ENCODE measurements at regions not wholly inside any gene's neighbourhood (a gene's known extent, or its start where the extent isn't known, plus 50 kb on each side); places are given as distances from the start of the nearest gene placed in this dataset.
"Not testable (repeated sequence)": the region's sequence is repeated elsewhere in the genome, so short reads cannot be mapped to it uniquely, and the experiment has no call there.

DNA sequence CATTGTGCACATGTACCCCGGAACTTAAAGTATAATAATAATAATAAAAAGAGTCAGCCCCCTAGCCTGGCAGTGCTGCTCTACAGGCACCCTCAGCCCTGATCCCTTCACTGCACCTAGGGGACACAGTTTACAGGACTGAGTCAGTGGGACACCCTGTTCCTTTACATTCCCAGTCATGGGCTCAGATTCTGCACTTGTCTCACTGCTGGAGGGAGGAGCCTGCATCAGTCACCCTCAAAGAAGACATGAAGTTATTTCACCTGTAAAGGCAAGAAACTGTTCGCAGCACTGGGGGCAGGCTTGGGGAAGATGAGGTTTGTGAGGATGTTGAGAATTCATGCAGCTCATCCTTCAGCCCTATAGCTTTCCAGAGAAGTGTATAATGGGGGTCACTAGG, 50.7 kb upstream of the VPREB1 start:
- no peak for DNase-seq (ENCODE audit: low read depth in 2 of 2, low spot score in 1 of 2)

DNA sequence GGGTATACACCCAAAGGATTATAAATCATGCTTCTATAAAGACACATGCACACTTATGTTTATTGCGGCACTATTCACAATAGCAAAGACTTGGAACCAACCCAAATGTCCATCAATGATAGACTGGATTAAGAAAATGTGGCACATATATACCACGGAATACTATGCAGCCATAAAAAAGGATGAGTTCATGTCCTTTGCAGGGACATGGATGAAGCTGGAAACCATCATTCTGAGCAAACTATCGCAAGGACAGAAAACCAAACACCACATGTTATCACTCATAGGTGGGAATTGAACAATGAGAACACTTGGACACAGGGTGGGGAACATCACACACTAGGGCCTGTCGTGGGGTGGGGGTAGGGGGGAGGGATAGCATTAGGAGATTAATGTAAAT, 51.1 kb upstream of the VPREB1 start:
- not testable (repeated sequence) for DNase-seq (ENCODE audit: low read depth in 2 of 2, low spot score in 1 of 2)

DNA sequence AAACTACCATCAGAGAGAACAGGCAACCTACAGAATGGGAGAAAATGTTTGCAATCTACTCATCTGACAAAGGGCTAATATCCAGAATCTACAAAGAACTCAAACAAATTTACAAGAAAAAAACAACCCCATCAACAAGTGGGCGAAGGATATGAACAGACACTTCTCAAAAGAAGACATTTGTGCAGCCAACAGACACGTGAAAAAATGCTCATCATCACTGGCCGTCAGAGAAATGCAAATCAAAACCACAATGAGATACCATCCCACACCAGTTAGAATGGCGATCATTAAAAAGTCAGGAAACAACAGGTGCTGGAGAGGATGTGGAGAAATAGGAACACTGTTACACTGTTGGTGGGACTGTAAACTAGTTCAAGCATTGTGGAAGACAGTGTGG, 51.6 kb upstream of the VPREB1 start:
- not testable (repeated sequence) for DNase-seq (ENCODE audit: low read depth in 2 of 2, low spot score in 1 of 2)

DNA sequence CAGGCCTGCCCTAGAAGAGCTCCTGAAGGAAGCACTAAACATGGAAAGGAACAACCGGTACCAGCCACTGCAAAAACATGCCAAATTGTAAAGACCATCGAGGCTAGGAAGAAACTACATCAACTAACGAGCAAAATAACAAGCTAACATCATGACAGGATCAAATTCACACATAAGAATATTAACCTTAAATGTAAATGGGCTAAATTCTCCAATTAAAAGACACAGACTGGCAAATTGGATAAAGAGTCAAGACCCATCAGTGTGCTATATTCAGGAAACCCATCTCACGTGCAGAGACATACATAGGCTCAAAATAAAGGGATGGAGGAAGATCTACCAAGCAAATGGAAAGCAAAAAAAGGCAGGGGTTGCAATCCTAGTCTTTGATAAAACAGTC, 54.8 kb upstream of the VPREB1 start:
- DNase-seq (ENCODE audit: low read depth in 2 of 2, low spot score in 1 of 2) = not testable (repeated sequence)

DNA sequence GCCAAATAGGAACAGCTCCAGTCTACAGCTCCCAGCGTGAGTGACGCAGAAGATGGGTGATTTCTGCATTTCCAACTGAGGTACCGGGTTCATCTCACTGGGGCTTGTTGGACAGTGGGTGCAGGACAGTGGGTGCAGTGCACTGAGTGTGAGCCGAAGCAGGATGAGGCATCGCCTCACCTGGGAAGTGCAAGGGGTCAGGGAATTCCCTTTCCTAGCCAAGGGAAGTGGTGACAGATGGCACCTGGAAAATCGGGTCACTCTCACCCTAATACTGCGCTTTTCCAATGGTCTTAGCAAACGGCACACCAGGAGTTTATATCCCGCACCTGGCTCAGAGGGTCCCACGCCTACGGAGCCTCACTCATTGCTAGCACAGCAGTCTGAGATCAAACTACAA, 56.7 kb upstream of the VPREB1 start:
- not testable (repeated sequence) for DNase-seq (ENCODE audit: low read depth in 2 of 2, low spot score in 1 of 2)

DNA sequence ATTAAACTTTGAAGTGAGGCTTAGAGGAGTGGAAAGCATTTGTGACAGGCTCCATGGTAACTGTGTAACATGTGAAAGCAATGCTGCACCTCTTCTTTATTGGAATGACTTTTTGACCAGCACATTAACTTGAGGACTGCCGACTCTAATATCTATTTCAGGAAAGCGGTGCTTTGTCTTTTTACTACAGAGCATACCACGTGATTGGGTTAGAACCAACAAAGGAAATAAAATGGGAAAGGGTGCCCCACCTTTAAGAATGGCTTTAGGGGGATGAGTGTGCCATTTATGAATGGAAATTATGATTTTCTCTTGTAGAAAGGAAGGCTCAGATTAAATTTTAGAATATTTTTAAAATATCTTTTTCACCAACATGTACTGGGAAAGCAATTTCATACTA, 57.3 kb upstream of the VPREB1 start:
- DNase-seq (ENCODE audit: low read depth in 2 of 2, low spot score in 1 of 2) = no peak

DNA sequence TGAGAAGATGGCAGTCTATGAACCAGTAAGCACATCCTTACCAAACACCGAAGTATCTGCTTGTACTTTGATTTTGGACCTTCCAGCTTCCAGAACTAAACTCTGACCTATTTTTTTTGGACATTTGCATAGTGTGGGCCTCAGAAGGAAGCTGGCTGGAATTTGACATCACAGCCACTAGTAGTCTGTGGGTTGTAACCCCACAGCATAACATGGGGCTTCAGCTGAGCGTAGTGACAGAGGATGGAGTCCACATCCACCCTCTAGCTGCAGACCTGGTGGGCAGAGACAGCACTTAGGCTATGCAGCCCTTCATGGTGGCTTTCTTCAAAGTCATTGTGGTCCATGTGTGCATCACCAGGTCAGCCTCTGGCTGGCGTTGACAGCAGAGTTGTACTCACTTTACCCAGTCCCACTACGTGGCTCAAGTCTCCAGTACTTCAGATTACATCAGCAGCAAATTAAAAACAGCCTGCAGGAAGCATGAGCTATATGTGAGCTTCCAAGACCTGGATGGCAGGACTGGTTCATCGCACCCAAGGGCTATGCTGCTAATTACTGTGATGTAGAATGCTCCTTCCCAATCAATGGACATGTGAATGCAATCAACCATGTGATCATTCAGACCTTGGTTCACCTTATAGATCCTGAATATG, 58.6 kb upstream of the VPREB1 start:
- no peak for DNase-seq (ENCODE audit: low read depth in 2 of 2, low spot score in 1 of 2)

DNA sequence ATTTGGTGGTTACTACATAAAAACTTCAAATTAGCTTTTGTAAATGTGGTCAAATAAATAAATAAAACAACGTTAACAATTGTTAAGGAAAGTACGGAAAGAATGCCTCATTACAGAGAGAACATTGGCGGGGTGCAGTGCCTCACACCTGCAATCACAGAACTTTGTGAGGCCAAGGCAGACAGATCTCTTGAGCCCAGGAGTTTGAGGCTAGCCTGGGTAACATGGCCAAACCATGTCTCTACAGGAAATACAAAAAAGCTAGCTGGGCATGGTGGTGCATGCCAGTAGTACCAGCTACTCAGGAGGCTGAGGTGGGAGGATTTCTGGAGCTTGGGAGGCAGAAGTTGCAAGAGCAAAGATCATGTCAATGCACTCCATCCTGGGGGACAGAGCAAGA, 59.4 kb upstream of the VPREB1 start:
- DNase-seq (ENCODE audit: low read depth in 2 of 2, low spot score in 1 of 2) = no peak

DNA sequence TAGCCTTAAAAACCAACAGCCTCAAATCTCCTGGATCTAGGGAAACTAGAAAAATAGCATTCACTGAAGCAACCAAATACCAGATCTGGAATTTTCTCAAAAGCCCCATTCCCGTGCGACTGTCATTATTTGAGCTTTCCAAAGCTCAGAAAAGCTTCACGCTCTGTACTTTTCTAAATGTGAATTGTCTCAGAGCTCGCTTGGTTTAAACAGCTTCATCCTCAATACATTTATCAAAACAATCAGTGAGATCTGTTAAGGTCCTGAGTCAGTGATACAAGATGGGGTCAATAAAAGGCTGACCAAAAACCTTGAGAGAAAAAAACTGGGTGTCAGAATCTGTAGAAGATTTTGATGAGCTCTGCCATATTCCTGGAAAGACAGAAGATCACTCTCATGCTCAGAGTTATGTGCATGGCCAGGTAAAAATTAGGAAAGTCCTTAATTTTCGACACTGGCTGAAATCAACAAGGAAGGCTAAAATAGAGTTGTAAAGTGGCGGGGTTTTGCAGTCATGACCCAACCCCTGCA, 60.2 kb upstream of the VPREB1 start:
- no peak for DNase-seq (ENCODE audit: low read depth in 2 of 2, low spot score in 1 of 2)

DNA sequence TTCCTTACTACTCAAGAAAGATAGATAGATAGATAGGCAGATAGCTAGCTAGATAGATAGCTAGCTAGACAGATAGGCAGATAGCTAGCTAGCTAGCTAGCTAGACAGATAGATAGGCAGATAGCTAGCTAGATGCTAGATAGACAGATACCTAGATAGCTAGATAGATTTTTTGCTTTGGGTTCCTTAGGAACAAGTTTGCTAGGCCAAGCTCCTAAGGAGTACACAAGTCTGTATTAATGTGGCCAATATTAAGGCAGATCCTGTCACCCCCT, 61.7 kb upstream of the VPREB1 start:
- no peak for DNase-seq (ENCODE audit: low read depth in 2 of 2, low spot score in 1 of 2)

DNA sequence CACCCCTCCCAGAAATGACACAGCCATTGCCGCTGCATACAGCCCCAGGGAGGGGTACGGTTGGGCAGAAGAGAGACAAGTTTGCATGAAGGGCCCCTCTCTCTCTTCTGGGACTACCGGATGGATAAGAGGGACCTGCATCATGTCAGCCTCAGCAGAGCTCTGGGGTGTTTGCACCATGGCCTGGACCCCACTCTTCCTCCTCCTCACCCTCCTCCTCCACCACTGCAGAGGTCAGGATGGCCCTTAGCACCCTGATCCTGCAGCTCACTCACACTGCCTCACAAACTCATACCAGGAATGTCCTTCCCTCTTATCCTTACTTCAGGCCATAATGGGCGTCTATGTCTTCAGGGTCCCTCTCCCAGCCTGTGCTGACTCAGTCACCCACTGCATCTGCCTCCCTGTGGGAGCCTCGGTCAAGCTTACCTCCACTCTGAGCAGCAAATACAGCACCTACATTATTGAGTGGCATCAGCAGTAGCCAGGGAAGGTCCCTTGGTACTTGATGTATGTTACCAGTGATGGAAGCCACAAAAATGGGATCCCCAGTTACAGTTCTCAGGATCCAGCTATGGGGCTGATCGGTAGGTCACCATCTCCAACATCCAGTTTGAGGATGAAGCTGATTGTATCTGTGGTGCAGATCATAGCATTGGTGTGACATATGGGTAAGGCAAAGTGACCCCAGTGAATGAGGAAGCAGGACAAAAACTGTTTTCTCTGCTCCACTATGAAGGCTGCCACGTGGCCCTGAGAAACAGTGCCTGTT, 62.2 kb upstream of the VPREB1 start:
- no peak for DNase-seq (ENCODE audit: low read depth in 2 of 2, low spot score in 1 of 2)

DNA sequence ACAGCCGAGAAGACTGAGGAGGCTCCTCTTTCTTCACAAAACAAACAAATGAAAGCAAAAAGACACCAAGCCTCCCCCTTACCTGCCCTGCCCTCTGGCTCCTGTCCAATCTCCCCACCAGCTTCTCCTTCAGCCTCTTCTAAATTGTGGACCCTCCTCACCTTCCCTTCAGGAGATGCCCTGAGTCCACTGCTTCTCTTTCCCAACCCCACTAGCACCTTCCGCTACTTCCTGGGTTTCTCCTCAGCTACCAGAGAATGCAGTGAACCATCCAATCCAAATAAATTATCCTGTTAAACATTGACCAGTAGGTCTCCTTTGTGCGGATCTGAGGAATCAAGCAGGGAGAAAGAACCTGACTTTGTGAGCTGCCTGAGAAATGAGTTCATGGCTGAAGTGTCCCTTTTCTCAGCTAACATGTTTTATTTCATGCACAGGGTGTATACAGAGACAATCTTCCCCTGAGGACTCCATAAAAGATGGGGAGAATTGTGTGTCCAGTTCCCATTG, 63.2 kb upstream of the VPREB1 start:
- no peak for DNase-seq (ENCODE audit: low read depth in 2 of 2, low spot score in 1 of 2)

DNA sequence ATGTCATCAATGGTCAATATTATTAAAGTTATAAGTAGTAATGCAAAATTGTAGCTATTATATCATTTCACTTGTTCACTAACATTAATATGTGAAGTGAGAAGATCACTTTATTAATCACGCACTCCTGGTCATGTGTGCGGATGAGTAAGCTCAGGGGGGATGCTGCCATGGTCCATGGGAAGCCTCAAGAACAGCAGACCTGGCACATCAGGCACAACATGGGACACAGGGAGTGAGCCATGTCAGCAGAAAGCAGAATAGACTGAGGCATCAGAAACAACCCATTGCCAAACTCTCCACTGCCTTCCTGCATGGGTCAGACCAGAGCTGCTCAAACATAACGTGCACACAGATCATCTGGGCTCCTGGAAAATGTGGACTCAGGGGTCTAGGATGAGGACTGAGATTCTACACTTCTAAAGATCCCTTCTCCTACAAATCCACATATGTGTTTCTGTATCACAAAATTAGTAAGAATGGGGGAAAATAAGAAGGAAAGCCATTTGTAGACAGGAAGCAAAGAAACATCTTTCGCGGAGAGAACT, 63.8 kb upstream of the VPREB1 start:
- DNase-seq (ENCODE audit: low read depth in 2 of 2, low spot score in 1 of 2) = no peak

DNA sequence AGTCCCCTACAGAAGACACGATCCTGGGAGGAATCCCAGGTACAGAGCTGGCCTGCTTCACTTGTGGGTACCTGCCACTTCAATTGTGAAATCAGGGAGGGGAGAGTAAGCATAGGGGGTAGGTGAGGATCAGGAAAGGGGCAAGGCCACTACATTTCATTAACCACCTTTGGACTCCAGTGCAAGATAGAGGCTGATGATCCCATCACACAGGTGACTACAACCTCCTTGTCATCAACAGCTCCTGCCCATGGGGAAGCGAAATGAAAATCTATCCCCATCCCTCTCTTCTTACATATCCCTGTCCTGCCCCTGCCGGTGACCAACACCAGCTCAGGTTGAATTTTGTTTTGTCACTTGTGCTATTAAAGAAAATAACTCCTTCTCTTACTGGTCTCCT, 64.7 kb upstream of the VPREB1 start:
- no peak for DNase-seq (ENCODE audit: low read depth in 2 of 2, low spot score in 1 of 2)

DNA sequence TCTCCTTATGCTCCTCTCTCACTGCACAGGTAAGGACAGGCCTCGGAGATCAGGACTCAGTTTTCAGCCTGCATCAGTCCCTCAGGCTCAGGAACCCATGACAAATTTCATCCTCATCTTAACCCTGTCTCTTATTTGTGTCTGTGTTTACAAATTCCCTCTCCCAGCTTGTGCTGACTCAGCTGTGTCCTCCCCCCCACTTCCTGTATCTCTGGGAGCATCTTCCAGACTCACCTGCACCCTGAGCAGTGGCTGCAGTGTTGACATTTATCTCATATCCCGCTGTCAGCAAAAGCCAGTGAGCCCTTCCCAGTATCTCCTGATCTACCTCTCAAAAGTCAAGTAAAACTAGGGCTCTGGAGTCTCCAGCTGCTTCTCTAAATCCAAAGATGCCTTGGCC, 65.6 kb upstream of the VPREB1 start:
- no peak for DNase-seq (ENCODE audit: low read depth in 2 of 2, low spot score in 1 of 2)

DNA sequence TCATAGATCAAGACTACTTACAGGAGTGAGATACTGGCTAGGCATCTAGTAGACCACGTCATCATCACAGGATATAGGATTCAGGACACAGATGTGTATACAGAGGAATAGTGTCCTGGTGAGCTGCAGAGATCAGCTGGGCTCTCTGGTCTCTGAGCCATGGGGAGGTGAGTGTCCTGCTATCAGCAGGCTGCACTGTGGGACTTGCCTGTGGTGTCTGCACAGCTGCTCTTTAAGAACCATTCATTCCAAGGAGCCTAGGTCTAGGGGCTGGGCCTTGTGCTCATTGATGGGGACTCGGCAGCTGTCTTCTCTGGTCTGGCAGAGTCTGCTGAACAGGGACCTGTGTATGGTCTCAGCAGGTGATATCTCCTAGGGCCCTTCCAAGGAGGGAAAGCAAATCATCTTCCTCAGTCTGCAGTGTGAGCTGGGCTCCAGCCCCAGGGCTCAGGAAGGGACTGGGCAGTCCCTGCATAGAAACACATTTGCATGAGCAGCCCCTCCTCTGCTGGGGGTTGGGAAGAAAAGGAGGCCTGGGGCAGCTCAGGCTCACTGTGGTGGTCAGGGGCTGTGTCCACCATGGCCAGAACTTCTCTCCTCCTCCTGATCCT, 66.1 kb upstream of the VPREB1 start:
- DNase-seq (ENCODE audit: low read depth in 2 of 2, low spot score in 1 of 2) = no peak

DNA sequence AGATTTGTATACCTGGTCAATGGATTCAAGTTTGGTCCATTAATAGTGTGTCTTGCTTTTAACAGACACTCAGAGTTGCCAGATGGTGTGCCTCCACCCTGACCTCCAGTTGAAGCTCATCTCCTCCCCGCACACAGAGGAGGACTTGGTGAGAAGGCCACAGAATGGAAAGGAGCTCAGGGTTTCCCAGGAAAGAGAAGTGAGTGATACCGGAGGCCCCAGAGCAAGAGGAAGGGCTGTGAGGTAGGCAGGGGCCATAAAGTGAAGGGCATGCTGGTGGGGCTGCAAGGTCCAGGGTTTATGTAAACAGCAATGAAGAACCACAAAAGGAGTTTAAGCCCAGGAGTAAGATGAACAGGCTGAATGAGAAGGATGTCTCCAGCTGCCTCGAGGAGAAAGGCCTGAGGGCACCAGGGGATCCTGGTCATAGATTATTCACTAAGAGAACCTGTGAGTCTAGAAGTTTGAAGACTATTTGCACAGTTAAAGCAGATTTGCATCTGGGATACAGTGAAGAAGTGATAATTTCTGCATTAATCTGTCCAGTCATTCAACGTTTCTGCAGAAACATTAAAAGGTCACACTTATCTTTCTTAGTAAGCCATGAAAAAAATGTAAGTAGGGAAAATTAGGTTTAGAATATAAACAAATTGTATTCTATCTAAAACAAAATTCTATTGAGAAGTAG, 67.5 kb upstream of the VPREB1 start:
- DNase-seq (ENCODE audit: low read depth in 2 of 2, low spot score in 1 of 2) = no peak

DNA sequence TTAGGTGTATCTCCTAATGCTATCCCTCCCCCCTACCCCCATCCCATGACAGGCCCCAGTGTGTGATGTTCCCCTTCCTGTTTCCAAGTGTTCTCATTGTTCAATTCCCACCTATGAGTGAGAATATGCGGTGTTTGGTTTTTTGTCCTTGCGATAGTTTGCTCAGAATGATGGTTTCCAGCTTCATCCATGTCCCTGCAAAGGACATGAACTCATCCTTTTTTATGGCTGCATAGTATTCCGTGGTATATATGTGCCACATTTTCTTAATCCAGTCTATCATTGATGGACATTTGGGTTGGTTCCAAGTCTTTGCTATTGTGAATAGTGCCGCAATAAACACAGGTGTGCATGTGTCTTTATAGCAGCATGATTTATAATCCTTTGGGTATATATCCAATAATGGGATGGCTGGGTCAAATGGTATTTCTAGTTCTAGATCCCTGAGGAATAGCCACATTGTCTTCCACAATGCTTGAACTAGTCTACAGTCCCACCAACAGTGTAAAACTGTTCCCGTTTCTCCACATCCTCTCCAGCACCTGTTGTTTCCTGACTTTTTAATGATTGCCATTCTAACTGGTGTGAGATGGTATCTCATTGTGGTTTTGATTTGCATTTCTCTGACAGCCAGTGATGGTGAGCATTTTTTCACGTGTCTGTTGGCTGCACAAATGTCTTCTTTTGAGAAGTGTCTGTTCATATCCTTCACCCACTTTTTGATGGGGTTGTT, 71.5 kb upstream of the VPREB1 start:
- not testable (repeated sequence) for DNase-seq (ENCODE audit: low read depth in 2 of 2, low spot score in 1 of 2)

DNA sequence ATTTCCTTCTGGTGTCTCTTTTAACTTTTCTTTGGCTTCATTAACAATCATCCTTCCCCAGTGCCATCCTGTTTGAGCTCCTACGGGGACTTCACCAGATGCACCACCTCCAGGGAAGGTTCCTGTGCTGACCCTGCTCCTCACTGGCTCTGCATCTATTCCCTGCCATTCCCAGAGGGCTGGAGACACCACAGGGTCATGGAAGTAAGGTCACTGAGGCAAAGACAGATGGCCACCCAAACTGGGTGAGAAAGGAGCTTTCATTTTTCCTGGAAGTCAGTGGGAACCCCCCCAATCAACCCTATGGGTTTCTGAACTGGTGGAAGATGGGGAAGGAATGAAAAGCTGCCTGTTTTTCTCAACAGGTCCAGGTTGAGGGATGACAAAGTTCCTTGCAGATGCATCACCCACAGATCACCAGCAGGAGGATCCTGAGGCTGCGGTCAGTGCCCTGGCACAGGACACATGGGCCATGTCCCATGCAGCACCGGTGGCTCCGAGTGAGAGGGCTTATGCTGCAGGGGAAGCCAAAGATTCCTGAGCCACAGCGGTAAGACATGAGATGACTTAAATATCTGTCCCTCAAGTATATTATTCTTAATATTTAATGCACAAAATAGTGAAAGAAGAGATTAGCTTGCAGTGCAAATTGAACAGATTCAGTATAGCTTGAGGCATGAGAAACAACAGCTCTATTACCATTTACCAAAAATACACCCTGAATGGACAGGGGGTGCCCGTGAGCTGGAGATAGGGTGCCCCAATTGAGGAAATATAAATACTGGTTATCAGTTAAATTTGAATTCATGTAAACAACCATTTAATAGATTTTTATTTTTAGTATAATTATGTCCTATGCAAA, 73.0 kb upstream of the VPREB1 start:
- DNase-seq (ENCODE audit: low read depth in 2 of 2, low spot score in 1 of 2) = no peak

DNA sequence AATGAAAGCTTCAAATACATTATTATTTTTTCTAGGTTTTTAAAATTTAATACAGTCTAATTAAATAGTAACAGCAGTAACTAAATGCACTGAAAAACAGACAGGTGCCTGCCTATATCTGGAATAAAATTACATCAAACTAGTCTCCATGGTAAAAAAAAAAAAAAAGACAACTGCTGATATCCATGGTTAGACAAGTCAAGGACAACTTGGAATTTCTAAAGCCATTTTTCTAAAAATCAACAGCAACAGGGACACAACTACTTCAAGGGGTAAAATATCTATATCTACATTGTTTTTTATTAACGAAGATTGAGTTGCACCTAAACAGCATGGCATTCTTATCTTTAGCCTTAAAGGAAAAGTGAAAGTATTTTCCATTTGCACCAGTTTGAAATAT, 74.7 kb upstream of the VPREB1 start:
- no peak for DNase-seq (ENCODE audit: low read depth in 2 of 2, low spot score in 1 of 2)
